Esophagus muscularis mucosa (tissue), 4 donors: ENCODE measurements at regions not wholly inside any gene's neighbourhood (a gene's known extent, or its start where the extent isn't known, plus 50 kb on each side); places are given as distances from the start of the nearest gene placed in this dataset.

ENCODE experiments used
- DNase-seq: peaks from one replicate; pipeline ENCODE4 v3.0.0-alpha.2; 2017; ENCODE audit errors: extremely low spot score
- H3K27ac ChIP-seq, 4 donors: fragments of 200-600 bp; sonication (generic); replicated peaks in 1 of 4; 1 replicate in 3 of 4; 2 replicates in 1 of 4; pipeline ENCODE4 v1.5.1; 2016 to 2019; ENCODE audit warnings: mild to moderate bottlenecking in 1 of 4
- H3K27me3 ChIP-seq, 4 donors: fragments of 200-600 bp; sonication (generic); one replicate each; pipeline versions ENCODE4 v1.5.1 to v1.6.0; 2016 to 2019
- H3K36me3 ChIP-seq, 4 donors: fragments of 200-600 bp; sonication (generic); one replicate each; pipeline ENCODE4 v1.5.1; 2016 to 2019
- H3K4me1 ChIP-seq, 4 donors: fragments of 200-600 bp; sonication (generic); one replicate each; pipeline ENCODE4 v1.5.1; 2016 to 2019
- H3K4me3 ChIP-seq, 4 donors: fragments of 200-600 bp; sonication (generic); 1 replicate in 2 of 4; 2 replicates in 2 of 4; pipeline ENCODE4 v1.5.1; 2016 to 2019; ENCODE audit warnings: mild to moderate bottlenecking in 4 of 4, moderate library complexity in 1 of 4
- H3K9me3 ChIP-seq, 4 donors: fragments of 200-600 bp; sonication (generic); 1 replicate in 3 of 4; 2 replicates in 1 of 4; pipeline ENCODE4 v1.5.1; 2016 to 2019
- EP300 ChIP-seq: sonication (generic); formaldehyde crosslinking; IDR thresholded peaks from one replicate; pipeline ENCODE4 v1.6.1; 2017; ENCODE audit warnings: antibody characterized with exemption
- POLR2A ChIP-seq: fragments of 450-650 bp; IDR thresholded peaks from one replicate; pipeline ENCODE4 v1.6.1; 2017; ENCODE audit warnings: antibody characterized with exemption, moderate library complexity, mild to moderate bottlenecking, low read depth
- POLR2AphosphoS5 ChIP-seq, 2 donors: sonication (generic); formaldehyde crosslinking; IDR thresholded peaks; one replicate each; pipeline ENCODE4 v1.6.1; 2017; ENCODE audit warnings: antibody characterized with exemption in 2 of 2
- WGBS: methylation state at CpG from one replicate; pipeline ENCODE4 v1.1.5; 2018; 5-methylcytosine and 5-hydroxymethylcytosine counted together
- intact Hi-C: fragments of 100-400 bp; cut with DNase I; formaldehyde crosslinking; loops from one replicate; pipeline ENCODE4 v1.15.1; 2023
- TF ChIP-seq, protein P1 (sequence below), 3 experiments: fragments of 200-600 bp in 2 of 3; fragments of 450-650 bp in 1 of 3; sonication (generic) in 2 of 3; IDR thresholded peaks; one replicate each; pipeline ENCODE4 v1.5.1; 2017 to 2019; ENCODE audit warnings: antibody characterized with exemption in 3 of 3, mild to moderate bottlenecking in 2 of 3, moderate library complexity in 1 of 3

- no peak overlapping the region for H3K27ac ChIP-seq
- TF ChIP-seq, protein P1, sequence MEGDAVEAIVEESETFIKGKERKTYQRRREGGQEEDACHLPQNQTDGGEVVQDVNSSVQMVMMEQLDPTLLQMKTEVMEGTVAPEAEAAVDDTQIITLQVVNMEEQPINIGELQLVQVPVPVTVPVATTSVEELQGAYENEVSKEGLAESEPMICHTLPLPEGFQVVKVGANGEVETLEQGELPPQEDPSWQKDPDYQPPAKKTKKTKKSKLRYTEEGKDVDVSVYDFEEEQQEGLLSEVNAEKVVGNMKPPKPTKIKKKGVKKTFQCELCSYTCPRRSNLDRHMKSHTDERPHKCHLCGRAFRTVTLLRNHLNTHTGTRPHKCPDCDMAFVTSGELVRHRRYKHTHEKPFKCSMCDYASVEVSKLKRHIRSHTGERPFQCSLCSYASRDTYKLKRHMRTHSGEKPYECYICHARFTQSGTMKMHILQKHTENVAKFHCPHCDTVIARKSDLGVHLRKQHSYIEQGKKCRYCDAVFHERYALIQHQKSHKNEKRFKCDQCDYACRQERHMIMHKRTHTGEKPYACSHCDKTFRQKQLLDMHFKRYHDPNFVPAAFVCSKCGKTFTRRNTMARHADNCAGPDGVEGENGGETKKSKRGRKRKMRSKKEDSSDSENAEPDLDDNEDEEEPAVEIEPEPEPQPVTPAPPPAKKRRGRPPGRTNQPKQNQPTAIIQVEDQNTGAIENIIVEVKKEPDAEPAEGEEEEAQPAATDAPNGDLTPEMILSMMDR (IDR thresholded peaks at IDR 0.05): no peak
- no peak for TF ChIP-seq EP300
- no peak for TF ChIP-seq POLR2A
- TF ChIP-seq POLR2AphosphoS5 (IDR thresholded peaks at IDR 0.05): no peak
- no peak overlapping the region for H3K4me3 ChIP-seq
- H3K9me3 ChIP-seq: no peaks in the 10 kb centered on the region
- no peaks in the 10 kb centered on the region for H3K36me3 ChIP-seq
- no peak for DNase-seq
- no peaks in the 10 kb centered on the region for H3K4me1 ChIP-seq
- 73% methylated on average over 5 of the region's 5 CpGs for WGBS
- intact Hi-C loops: no loop called here
- no peaks in the 10 kb centered on the region for H3K27me3 ChIP-seq
Measured at GRCh38 chrX:26376037-26376708, 160.2 kb downstream of the MAGEB5 start.

DNA sequence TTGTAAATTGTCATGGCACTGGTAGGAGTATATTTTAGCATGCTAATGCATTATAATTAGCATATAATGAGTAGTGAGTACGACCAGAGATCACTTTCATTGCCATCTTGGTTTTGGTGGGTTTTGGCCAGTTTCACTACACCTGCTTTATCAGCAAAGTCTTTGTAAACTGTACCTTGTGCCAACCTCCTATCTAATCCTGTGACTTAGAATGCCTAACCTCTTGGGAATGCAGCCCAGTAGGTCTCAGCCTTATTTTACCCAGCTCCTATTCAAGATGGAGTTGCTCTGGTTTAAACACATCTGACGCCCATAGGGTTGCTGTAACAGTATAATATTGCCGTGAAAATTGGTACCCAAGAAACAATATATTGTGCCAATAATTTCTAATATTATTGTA, 159.4 kb downstream of the MAGEB5 start:
- H3K36me3 ChIP-seq: no peaks in the 10 kb centered on the region
- no peak overlapping the region for H3K27ac ChIP-seq
- H3K4me3 ChIP-seq: no peak overlapping the region
- WGBS: 71% methylated on average over 3 of the region's 3 CpGs
- no peaks in the 10 kb centered on the region for H3K27me3 ChIP-seq
- no peak for TF ChIP-seq POLR2A
- TF ChIP-seq, protein P1 (IDR thresholded peaks at IDR 0.05): no peak
- TF ChIP-seq POLR2AphosphoS5 (IDR thresholded peaks at IDR 0.05): no peak
- no peak for TF ChIP-seq EP300
- intact Hi-C loops: no loop called here
- H3K4me1 ChIP-seq: no peaks in the 10 kb centered on the region
- DNase-seq: no peak
- no peaks in the 10 kb centered on the region for H3K9me3 ChIP-seq

DNA sequence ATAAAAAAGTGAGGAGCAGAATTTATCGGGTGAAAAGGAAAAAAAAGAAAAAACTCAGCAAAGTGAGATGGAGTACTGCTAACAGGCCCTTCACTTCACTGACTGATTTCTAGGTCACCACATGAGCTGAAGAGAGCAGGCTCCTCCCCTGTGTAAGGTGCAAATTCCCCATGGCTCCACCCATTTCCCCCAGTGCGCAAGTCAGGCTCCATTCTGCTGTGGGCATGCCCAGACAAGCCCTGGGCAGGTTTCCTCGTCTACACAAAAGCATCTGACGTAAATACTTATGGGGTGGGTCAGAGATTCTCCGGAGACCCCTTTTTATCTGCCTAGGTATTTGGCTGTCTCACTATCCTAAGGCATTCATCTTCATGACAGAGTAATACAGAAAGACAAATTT, 157.9 kb downstream of the MAGEB5 start:
- no peak overlapping the region for H3K4me3 ChIP-seq
- no peaks in the 10 kb centered on the region for H3K4me1 ChIP-seq
- H3K9me3 ChIP-seq: no peaks in the 10 kb centered on the region
- no peak for DNase-seq
- no peak overlapping the region for H3K27ac ChIP-seq
- H3K27me3 ChIP-seq: no peaks in the 10 kb centered on the region
- intact Hi-C loops: no loop called here
- WGBS: 69% methylated on average over 5 of the region's 5 CpGs
- no peak for TF ChIP-seq POLR2A
- TF ChIP-seq POLR2AphosphoS5 (IDR thresholded peaks at IDR 0.05): no peak
- no peak for TF ChIP-seq EP300
- TF ChIP-seq, protein P1 (IDR thresholded peaks at IDR 0.05): no peak
- no peaks in the 10 kb centered on the region for H3K36me3 ChIP-seq

DNA sequence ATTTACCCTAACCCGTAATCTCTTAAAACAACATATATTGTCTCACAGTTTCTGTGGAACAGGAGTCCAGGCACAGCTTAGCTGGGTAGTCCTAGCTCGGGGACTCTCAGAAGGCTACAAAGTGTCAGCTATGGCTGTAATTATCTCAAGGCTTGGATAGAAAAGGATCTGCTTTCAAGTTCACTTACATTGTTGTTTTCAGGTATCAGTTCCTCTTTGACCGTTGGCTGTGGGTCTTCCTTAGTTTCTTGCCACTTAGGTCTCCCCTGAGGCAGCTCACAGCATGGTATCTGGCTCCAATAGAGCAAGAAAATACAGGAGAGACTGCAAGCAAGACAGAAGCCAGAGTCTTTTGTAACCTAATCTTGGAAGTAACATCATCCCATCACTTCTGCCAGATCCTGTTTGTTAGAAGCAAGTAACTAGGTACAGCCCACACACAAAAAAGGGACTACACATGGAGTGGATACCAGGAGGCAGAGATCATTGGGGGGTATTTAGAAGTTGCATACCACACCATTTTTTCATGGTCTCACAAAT, 137.0 kb downstream of the MAGEB5 start:
- no peak overlapping the region for H3K27ac ChIP-seq
- H3K4me3 ChIP-seq: no peak overlapping the region
- TF ChIP-seq POLR2A (no peak), EP300 (no peak), POLR2AphosphoS5 (IDR thresholded peaks at IDR 0.05) (no peak)
- TF ChIP-seq, protein P1 (IDR thresholded peaks at IDR 0.05): no peak
- intact Hi-C loops: no loop called here
- H3K27me3 ChIP-seq: no peaks in the 10 kb centered on the region
- H3K9me3 ChIP-seq: no peaks in the 10 kb centered on the region
- WGBS: 72% methylated on average over 3 of the region's 3 CpGs
- H3K36me3 ChIP-seq: no peaks in the 10 kb centered on the region
- H3K4me1 ChIP-seq: no peaks in the 10 kb centered on the region
- no peak for DNase-seq

DNA sequence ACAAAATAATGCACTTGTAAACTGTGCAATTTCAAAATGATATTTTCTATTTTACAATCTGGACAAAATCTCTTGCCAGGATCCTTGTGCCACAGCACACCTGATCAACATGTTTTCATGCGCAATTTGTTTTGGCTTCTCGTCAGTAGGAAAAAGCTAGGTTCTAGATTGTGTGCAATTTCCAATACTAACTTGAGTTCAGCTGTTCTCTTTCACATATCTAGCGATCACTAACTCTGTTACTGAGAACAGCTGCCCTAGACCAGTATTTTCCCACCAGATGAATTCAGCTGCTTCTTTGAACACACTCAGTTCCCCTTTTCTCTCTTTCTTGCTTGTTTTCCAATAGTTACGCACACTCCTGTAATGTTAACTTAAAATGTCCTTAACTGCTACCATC, 131.2 kb downstream of the MAGEB5 start:
- WGBS: 85% methylated on average over 4 of the region's 4 CpGs
- no peaks in the 10 kb centered on the region for H3K36me3 ChIP-seq
- H3K4me1 ChIP-seq: no peaks in the 10 kb centered on the region
- TF ChIP-seq POLR2AphosphoS5 (IDR thresholded peaks at IDR 0.05) (no peak), POLR2A (no peak), EP300 (no peak)
- TF ChIP-seq, protein P1 (IDR thresholded peaks at IDR 0.05): no peak
- no peak for DNase-seq
- intact Hi-C loops: no loop called here
- no peaks in the 10 kb centered on the region for H3K27me3 ChIP-seq
- H3K27ac ChIP-seq: no peak overlapping the region
- H3K4me3 ChIP-seq: no peak overlapping the region
- peaks cover 0 to 4% (median 0%) of the 10 kb centered on the region in 4 donors for H3K9me3 ChIP-seq
